H1 (cell line): ENCODE measurements at regions not wholly inside any gene's neighbourhood (a gene's known extent, or its start where the extent isn't known, plus 50 kb on each side); places are given as distances from the start of the nearest gene placed in this dataset.

Source experiments
- CHD7 ChIP-seq: fragments of 300-600 bp; sonication (generic); IDR thresholded peaks from 2 replicates; pipeline ENCODE4 v1.7.1; 2012; ENCODE audit warnings: low read length, moderate library complexity, mild to moderate bottlenecking, inconsistent platforms; ENCODE audit not compliant: insufficient replicate concordance
- EGR1 ChIP-seq: IDR thresholded peaks from 2 replicates; pipeline ENCODE4 v1.6.1; 2011; ENCODE audit warnings: low read depth, low read length, borderline replicate concordance
- GTF2F1 ChIP-seq: IDR thresholded peaks from 2 replicates; pipeline ENCODE4 v1.6.1; 2012; ENCODE audit warnings: low read depth, low read length, improper control_type of control experiment, borderline replicate concordance
- NANOG ChIP-seq: IDR thresholded peaks from 2 replicates; pipeline ENCODE4 v1.6.1; 2011; ENCODE audit warnings: low read length, low read depth, mild to moderate bottlenecking, inconsistent platforms; ENCODE audit not compliant: insufficient read depth, poor library complexity, severe bottlenecking
- PHF8 ChIP-seq: fragments of 200-600 bp; sonication (generic); conservative IDR thresholded peaks from 2 replicates; pipeline ENCODE4 v1.7.1; 2012; ENCODE audit warnings: low read depth, mild to moderate bottlenecking, inconsistent platforms, low read length, moderate library complexity
- POLR2A ChIP-seq, 2 experiments: IDR thresholded peaks; 1 replicate in 1 of 2; 2 replicates in 1 of 2; pipeline ENCODE4 v1.6.1; 2011; ENCODE audit warnings: low read depth in 2 of 2, low read length in 2 of 2, mild to moderate bottlenecking in 2 of 2; ENCODE audit errors: control extremely low read depth in 1 of 2
- RNF2 ChIP-seq: fragments of 200-900, 300-1000 bp; sonication (generic); IDR thresholded peaks from 2 replicates; pipeline ENCODE4 v1.7.1; 2016; ENCODE audit warnings: borderline replicate concordance, low read depth, mild to moderate bottlenecking, antibody characterized with exemption, low read length; ENCODE audit not compliant: poor library complexity, severe bottlenecking; ENCODE audit errors: missing control alignments
- SIRT6 ChIP-seq: IDR thresholded peaks from one replicate; pipeline ENCODE4 v1.7.1; 2012; ENCODE audit warnings: low read length, inconsistent platforms
- TAF1 ChIP-seq: IDR thresholded peaks from 2 replicates; pipeline ENCODE4 v1.6.1; 2011; ENCODE audit warnings: mild to moderate bottlenecking, low read depth, low read length
- TCF12 ChIP-seq: IDR thresholded peaks from 2 replicates; pipeline ENCODE4 v1.6.1; 2011; ENCODE audit warnings: low read depth, mild to moderate bottlenecking, low read length
- ZNF274 ChIP-seq: IDR thresholded peaks from 2 replicates; pipeline ENCODE4 v1.7.0; 2012; ENCODE audit warnings: low read length, borderline replicate concordance; ENCODE audit errors: extremely low read depth
- TF ChIP-seq, protein P1 (sequence below): IDR thresholded peaks from 2 replicates; pipeline ENCODE4 v1.6.1; 2012; ENCODE audit warnings: inconsistent platforms

GRCh38 chr3:168292296-168292695 is 196.6 kb upstream of the GOLIM4 start (continued):
- TF ChIP-seq CHD7, result no peak
- TF ChIP-seq TAF1, result no peak
- TF ChIP-seq RNF2, result no peak
- TF ChIP-seq SIRT6, result no peak
- no peak for TF ChIP-seq GTF2F1
- TF ChIP-seq NANOG, result no peak
- TF ChIP-seq PHF8, result no peak
- TF ChIP-seq, protein P1, sequence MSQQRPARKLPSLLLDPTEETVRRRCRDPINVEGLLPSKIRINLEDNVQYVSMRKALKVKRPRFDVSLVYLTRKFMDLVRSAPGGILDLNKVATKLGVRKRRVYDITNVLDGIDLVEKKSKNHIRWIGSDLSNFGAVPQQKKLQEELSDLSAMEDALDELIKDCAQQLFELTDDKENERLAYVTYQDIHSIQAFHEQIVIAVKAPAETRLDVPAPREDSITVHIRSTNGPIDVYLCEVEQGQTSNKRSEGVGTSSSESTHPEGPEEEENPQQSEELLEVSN, result no peak
- TF ChIP-seq POLR2A (IDR thresholded peaks at IDR 0.05; ENCODE audit: control extremely low read depth in 1 of 2, low read depth in 2 of 2, low read length in 2 of 2), result no peak
- TF ChIP-seq ZNF274, result no peak
- no peak for TF ChIP-seq TCF12
- TF ChIP-seq EGR1, result no peak
